Smooth muscle cell of the brain vasculature (primary cell): ENCODE measurements at regions not wholly inside any gene's neighbourhood (a gene's known extent, or its start where the extent isn't known, plus 50 kb on each side); places are given as distances from the start of the nearest gene placed in this dataset.
"Not testable (repeated sequence)": the region's sequence is repeated elsewhere in the genome, so short reads cannot be mapped to it uniquely, and the experiment has no call there.

Experiments used
- DNase-seq: peaks from one replicate; pipeline ENCODE4 v3.0.0-alpha.2; 2012; ENCODE audit warnings: low read depth, low spot score

- DNase-seq: no peak
These were observed 1543.5 kb downstream of the GRIK2 start for GRCh38 chr6:102936959-102937358.

- no peak for DNase-seq
These were observed 1534.6 kb downstream of the GRIK2 start for GRCh38 chr6:102928109-102928508.

GRCh38 chr6:102918161-102918560 lies 1524.7 kb downstream of the GRIK2 start:
- DNase-seq: no peak

- no peak for DNase-seq
These were observed 1518.1 kb downstream of the GRIK2 start for GRCh38 chr6:102911571-102911970.

GRCh38 chr6:102910701-102911139 lies 1517.2 kb downstream of the GRIK2 start:
- DNase-seq: not testable (repeated sequence)

GRCh38 chr6:102907181-102907580 lies 1513.7 kb downstream of the GRIK2 start:
- no peak for DNase-seq

- no peak for DNase-seq
These were observed 1509.0 kb downstream of the GRIK2 start for GRCh38 chr6:102902471-102902870.

- DNase-seq: no peak
These were observed 1502.2 kb downstream of the GRIK2 start for GRCh38 chr6:102895683-102896082.

- no peak for DNase-seq
These were observed 1491.7 kb downstream of the GRIK2 start for GRCh38 chr6:102885165-102885564.

GRCh38 chr6:102853249-102853955 lies 1459.9 kb downstream of the GRIK2 start:
- no peak for DNase-seq

- no peak for DNase-seq
These were observed 1455.3 kb downstream of the GRIK2 start for GRCh38 chr6:102848796-102849195.

GRCh38 chr6:102848210-102848609 lies 1454.7 kb downstream of the GRIK2 start:
- no peak for DNase-seq

- no peak for DNase-seq
These were observed 1447.6 kb downstream of the GRIK2 start for GRCh38 chr6:102841060-102841459.

GRCh38 chr6:102832021-102832420 lies 1438.5 kb downstream of the GRIK2 start:
- DNase-seq: no peak

- no peak for DNase-seq
These were observed 1426.6 kb downstream of the GRIK2 start for GRCh38 chr6:102820098-102820497.

- DNase-seq: no peak
These were observed 1421.7 kb downstream of the GRIK2 start for GRCh38 chr6:102815207-102815606.

- no peak for DNase-seq
These were observed 1420.2 kb downstream of the GRIK2 start for GRCh38 chr6:102813489-102814275.

GRCh38 chr6:102812242-102812641 lies 1418.7 kb downstream of the GRIK2 start:
- DNase-seq: no peak

GRCh38 chr6:102808944-102809505 lies 1415.5 kb downstream of the GRIK2 start:
- not testable (repeated sequence) for DNase-seq

GRCh38 chr6:102799051-102799450 lies 1405.5 kb downstream of the GRIK2 start:
- DNase-seq: no peak

- no peak for DNase-seq
These were observed 1405.1 kb downstream of the GRIK2 start for GRCh38 chr6:102798636-102799035.

- DNase-seq: no peak
These were observed 1400.2 kb downstream of the GRIK2 start for GRCh38 chr6:102793752-102794151.

- no peak for DNase-seq
These were observed 1380.8 kb downstream of the GRIK2 start for GRCh38 chr6:102774326-102774725.
